Tibial artery (tissue), 4 donors: ENCODE measurements at regions not wholly inside any gene's neighbourhood (a gene's known extent, or its start where the extent isn't known, plus 50 kb on each side); places are given as distances from the start of the nearest gene placed in this dataset.
"Not testable (repeated sequence)": the region's sequence is repeated elsewhere in the genome, so short reads cannot be mapped to it uniquely, and the experiment has no call there.

ENCODE experiments used
- DNase-seq, 2 donors: peaks; one replicate each; pipeline ENCODE4 v3.0.0-alpha.2; 2019
- H3K27ac ChIP-seq, 2 donors: fragments of 200-600 bp; sonication (generic) in 1 of 2; 1 replicate in 1 of 2; 2 replicates in 1 of 2; pipeline ENCODE4 v1.5.1; 2018 to 2019; ENCODE audit warnings: mild to moderate bottlenecking in 1 of 2
- H3K27me3 ChIP-seq, 2 donors: fragments of 200-600 bp; sonication (generic) in 1 of 2; one replicate each; pipeline versions ENCODE4 v1.5.1 to v1.6.0; 2016 to 2019
- H3K36me3 ChIP-seq, 3 donors: fragments of 200-600 bp; sonication (generic) in 2 of 3; one replicate each; pipeline ENCODE4 v1.5.1; 2016 to 2019; ENCODE audit warnings: mild to moderate bottlenecking in 2 of 3
- H3K4me1 ChIP-seq, 4 donors: fragments of 200-600 bp; sonication (generic) in 2 of 4; 1 replicate in 3 of 4; 2 replicates in 1 of 4; pipeline ENCODE4 v1.5.1; 2016 to 2019
- H3K4me3 ChIP-seq, 2 donors: fragments of 200-600 bp; sonication (generic) in 1 of 2; 1 replicate in 1 of 2; 2 replicates in 1 of 2; pipeline ENCODE4 v1.5.1; 2018 to 2019; ENCODE audit warnings: mild to moderate bottlenecking in 2 of 2
- H3K9me3 ChIP-seq, 3 donors: fragments of 200-600 bp; sonication (generic) in 1 of 3; one replicate each; pipeline ENCODE4 v1.5.1; 2016 to 2019
- intact Hi-C: fragments of 100-400 bp; cut with DNase I; formaldehyde crosslinking; loops from one replicate; pipeline ENCODE4 v1.15.0; 2023; ENCODE audit warnings: low total_unique reads
- TF ChIP-seq, protein P1 (sequence below), 2 experiments: fragments of 200-600 bp in 1 of 2; fragments of 450-650 bp in 1 of 2; IDR thresholded peaks; one replicate each; pipeline ENCODE4 v1.5.1; 2017 to 2019; ENCODE audit warnings: antibody characterized with exemption in 2 of 2, mild to moderate bottlenecking in 1 of 2, moderate library complexity in 1 of 2

DNA sequence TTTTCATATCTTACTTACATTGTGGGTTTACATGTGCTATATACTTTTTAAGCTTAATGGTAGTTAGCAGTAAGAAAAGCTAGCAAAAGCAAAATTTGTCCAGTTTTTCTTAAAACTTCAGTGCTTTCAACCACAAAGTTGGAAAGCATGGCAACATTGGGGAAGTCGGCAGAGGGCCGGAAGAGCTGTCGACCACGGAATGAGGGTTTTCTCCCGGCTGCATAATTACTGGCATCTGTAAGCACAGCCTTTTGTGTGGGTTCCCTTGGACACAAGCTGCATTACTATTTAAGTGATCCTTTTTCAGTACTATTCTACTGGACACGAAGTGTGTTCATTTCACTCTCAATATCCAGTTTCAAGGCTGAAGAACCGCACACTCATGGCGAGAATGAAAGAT, 560.4 kb downstream of the ANKRD50 start:
- no peak for DNase-seq
- no peak overlapping the region for H3K27ac ChIP-seq
- H3K27me3 ChIP-seq, result no peaks in the 10 kb centered on the region
- TF ChIP-seq, protein P1, sequence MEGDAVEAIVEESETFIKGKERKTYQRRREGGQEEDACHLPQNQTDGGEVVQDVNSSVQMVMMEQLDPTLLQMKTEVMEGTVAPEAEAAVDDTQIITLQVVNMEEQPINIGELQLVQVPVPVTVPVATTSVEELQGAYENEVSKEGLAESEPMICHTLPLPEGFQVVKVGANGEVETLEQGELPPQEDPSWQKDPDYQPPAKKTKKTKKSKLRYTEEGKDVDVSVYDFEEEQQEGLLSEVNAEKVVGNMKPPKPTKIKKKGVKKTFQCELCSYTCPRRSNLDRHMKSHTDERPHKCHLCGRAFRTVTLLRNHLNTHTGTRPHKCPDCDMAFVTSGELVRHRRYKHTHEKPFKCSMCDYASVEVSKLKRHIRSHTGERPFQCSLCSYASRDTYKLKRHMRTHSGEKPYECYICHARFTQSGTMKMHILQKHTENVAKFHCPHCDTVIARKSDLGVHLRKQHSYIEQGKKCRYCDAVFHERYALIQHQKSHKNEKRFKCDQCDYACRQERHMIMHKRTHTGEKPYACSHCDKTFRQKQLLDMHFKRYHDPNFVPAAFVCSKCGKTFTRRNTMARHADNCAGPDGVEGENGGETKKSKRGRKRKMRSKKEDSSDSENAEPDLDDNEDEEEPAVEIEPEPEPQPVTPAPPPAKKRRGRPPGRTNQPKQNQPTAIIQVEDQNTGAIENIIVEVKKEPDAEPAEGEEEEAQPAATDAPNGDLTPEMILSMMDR (IDR thresholded peaks at IDR 0.05), result no peak
- intact Hi-C loops, result no loop called here
- H3K4me3 ChIP-seq, result no peak overlapping the region
- no peaks in the 10 kb centered on the region for H3K9me3 ChIP-seq
- H3K36me3 ChIP-seq, result no peaks in the 10 kb centered on the region
- peaks cover 0 to 4% (median 0%) of the 10 kb centered on the region in 4 donors for H3K4me1 ChIP-seq

GRCh38 chr4:124155239-124155638, 557.3 kb downstream of the ANKRD50 start:
- intact Hi-C loops, result no loop called here
- H3K4me1 ChIP-seq, result peaks cover 0 to 3% (median 0%) of the 10 kb centered on the region in 4 donors
- no peak for DNase-seq
- H3K9me3 ChIP-seq, result no peaks in the 10 kb centered on the region
- no peaks in the 10 kb centered on the region for H3K36me3 ChIP-seq
- TF ChIP-seq, protein P1 (IDR thresholded peaks at IDR 0.05), result no peak
- no peak overlapping the region for H3K27ac ChIP-seq
- no peaks in the 10 kb centered on the region for H3K27me3 ChIP-seq
- H3K4me3 ChIP-seq, result no peak overlapping the region

GRCh38 chr4:124157396-124158083, 555.0 kb downstream of the ANKRD50 start:
- H3K9me3 ChIP-seq, result no peaks in the 10 kb centered on the region
- H3K4me3 ChIP-seq, result no peak overlapping the region
- no peak for DNase-seq
- no peaks in the 10 kb centered on the region for H3K36me3 ChIP-seq
- H3K27me3 ChIP-seq, result no peaks in the 10 kb centered on the region
- no peak overlapping the region for H3K27ac ChIP-seq
- H3K4me1 ChIP-seq, result peaks cover 0 to 3% (median 0%) of the 10 kb centered on the region in 4 donors
- TF ChIP-seq, protein P1 (IDR thresholded peaks at IDR 0.05), result no peak
- intact Hi-C loops, result no loop called here

DNA sequence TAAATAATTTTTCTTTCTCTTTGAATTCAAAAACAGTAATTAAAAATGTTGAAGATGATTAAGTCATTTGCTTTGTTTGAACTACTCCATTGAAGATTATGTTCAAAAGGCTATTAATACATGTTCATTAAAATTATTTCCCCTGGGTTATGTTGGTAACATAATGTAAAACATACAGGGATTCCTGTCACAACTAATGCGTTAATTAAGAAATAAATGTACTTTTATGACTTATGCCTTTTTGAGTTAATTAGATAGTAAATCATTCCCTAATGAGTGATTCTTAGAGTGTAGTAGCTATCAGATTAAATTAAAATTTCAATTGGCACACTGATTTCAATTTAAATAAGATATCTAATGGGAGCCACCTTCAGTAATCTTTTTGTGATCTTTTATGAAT, 549.1 kb downstream of the ANKRD50 start:
- Histone ChIP-seq H3K36me3 (no peaks in the 10 kb centered on the region), H3K27me3 (no peaks in the 10 kb centered on the region), H3K4me1 (peaks cover 0 to 9% (median 1%) of the 10 kb centered on the region in 4 donors), H3K9me3 (no peaks in the 10 kb centered on the region), H3K4me3 (no peak overlapping the region), H3K27ac (no peak overlapping the region)
- intact Hi-C loops, result no loop called here
- TF ChIP-seq, protein P1 (IDR thresholded peaks at IDR 0.05), result no peak
- DNase-seq, result no peak

GRCh38 chr4:124167602-124168001, 544.9 kb downstream of the ANKRD50 start:
- H3K27me3 ChIP-seq, result no peaks in the 10 kb centered on the region
- peak; percentile 24 to 78 for DNase-seq
- intact Hi-C loops, result no loop called here
- H3K4me1 ChIP-seq, result peaks cover 0 to 9% (median 1%) of the 10 kb centered on the region in 4 donors
- no peaks in the 10 kb centered on the region for H3K36me3 ChIP-seq
- peaks cover 0 to 8% (median 0%) of the 10 kb centered on the region in 3 donors for H3K9me3 ChIP-seq
- TF ChIP-seq, protein P1 (IDR thresholded peaks at IDR 0.05), result no peak
- no peak overlapping the region for H3K27ac ChIP-seq
- no peak overlapping the region for H3K4me3 ChIP-seq

DNA sequence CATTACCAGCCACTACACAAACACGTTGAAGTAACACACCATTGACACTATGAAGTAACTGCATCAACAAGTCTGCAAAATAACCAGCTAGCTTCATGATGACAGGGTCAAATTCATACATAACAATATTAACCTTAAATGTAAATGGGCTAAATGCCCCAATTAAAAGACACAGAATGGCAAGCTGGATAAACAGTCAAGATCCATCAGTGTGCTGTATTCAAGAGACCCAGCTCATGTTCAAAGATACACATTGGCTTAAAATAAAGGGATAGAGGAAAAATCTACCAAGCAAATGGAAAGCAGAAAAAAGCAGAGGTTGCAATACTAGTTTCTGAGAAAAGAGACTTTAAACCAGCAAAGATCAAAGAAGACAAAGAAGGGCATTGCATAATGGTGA, 543.0 kb downstream of the ANKRD50 start:
- DNase-seq, intact Hi-C loops, H3K36me3 ChIP-seq, H3K4me1 ChIP-seq, H3K9me3 ChIP-seq, H3K27me3 ChIP-seq, H3K27ac ChIP-seq, H3K4me3 ChIP-seq: not testable (repeated sequence)
